SJSA1 (cell line): ENCODE measurements at regions not wholly inside any gene's neighbourhood (a gene's known extent, or its start where the extent isn't known, plus 50 kb on each side); places are given as distances from the start of the nearest gene placed in this dataset.
A peak's percentile ranks its signal among the peaks of the same experiment; 100 is the strongest.

Experiments
- DNase-seq, 2 experiments: peaks; one replicate each; pipeline ENCODE4 v3.0.0-alpha.2; 2015 to 2020; ENCODE audit warnings: low spot score in 2 of 2, low read depth in 1 of 2
- H3K27ac ChIP-seq: fragments of 250-450 bp; sonication (Bioruptor Pico); 2 replicates; pipeline ENCODE4 v1.5.1; 2020; ENCODE audit warnings: mild to moderate bottlenecking, moderate library complexity
- H3K27me3 ChIP-seq: fragments of 250-450 bp; sonication (Bioruptor Pico); replicated peaks from 2 replicates; pipeline ENCODE4 v1.5.1; 2020; ENCODE audit warnings: mild to moderate bottlenecking, moderate library complexity
- H3K36me3 ChIP-seq: fragments of 250-450 bp; sonication (Bioruptor Pico); 2 replicates; pipeline ENCODE4 v1.5.1; 2020; ENCODE audit warnings: mild to moderate bottlenecking
- H3K4me1 ChIP-seq: fragments of 250-450 bp; sonication (Bioruptor Pico); replicated peaks from 2 replicates; pipeline ENCODE4 v1.6.1; 2021; ENCODE audit warnings: mild to moderate bottlenecking
- H3K4me3 ChIP-seq: fragments of 250-450 bp; sonication (Bioruptor Pico); 2 replicates; pipeline ENCODE4 v1.5.1; 2020; ENCODE audit warnings: mild to moderate bottlenecking
- H3K9me3 ChIP-seq: fragments of 250-450 bp; sonication (Bioruptor Pico); replicated peaks from 2 replicates; pipeline ENCODE4 v1.5.1; 2020; ENCODE audit warnings: mild to moderate bottlenecking

- DNase-seq: peak in 1 of 2 experiments; percentile 19
- H3K27me3 ChIP-seq: no peaks in the 10 kb centered on the region; the same call in 1 of the 2 replicates
- H3K27ac ChIP-seq: no peak overlapping the region
- no peaks in the 10 kb centered on the region for H3K9me3 ChIP-seq
- no peak overlapping the region for H3K4me3 ChIP-seq
- H3K36me3 ChIP-seq: no peaks in the 10 kb centered on the region
- no peaks in the 10 kb centered on the region for H3K4me1 ChIP-seq
Measured at GRCh38 chr10:125343118-125343925, 183.0 kb upstream of the CTBP2 start.

- no peak for DNase-seq
- H3K27me3 ChIP-seq: no peaks in the 10 kb centered on the region; the same call in none of the 2 replicates
- no peaks in the 10 kb centered on the region for H3K9me3 ChIP-seq
- H3K4me3 ChIP-seq: no peak overlapping the region
- no peak overlapping the region for H3K27ac ChIP-seq
- no peaks in the 10 kb centered on the region for H3K36me3 ChIP-seq
- no peaks in the 10 kb centered on the region for H3K4me1 ChIP-seq
Measured at GRCh38 chr10:125341611-125342010, 181.2 kb upstream of the CTBP2 start.

- Histone ChIP-seq H3K9me3 (no peaks in the 10 kb centered on the region), H3K27ac (no peak overlapping the region), H3K4me1 (no peaks in the 10 kb centered on the region), H3K27me3 (no peaks in the 10 kb centered on the region; the same call in none of the 2 replicates), H3K36me3 (no peaks in the 10 kb centered on the region), H3K4me3 (no peak overlapping the region)
- DNase-seq: no peak
Measured at GRCh38 chr10:125340903-125341302, 180.5 kb upstream of the CTBP2 start.

GRCh38 chr10:125337510-125337909 is 177.1 kb upstream of the CTBP2 start:
- H3K36me3 ChIP-seq: no peaks in the 10 kb centered on the region
- H3K27ac ChIP-seq: no peak overlapping the region
- no peaks in the 10 kb centered on the region; the same call in none of the 2 replicates for H3K27me3 ChIP-seq
- H3K4me3 ChIP-seq: no peak overlapping the region
- DNase-seq: no peak
- H3K4me1 ChIP-seq: no peaks in the 10 kb centered on the region
- no peaks in the 10 kb centered on the region for H3K9me3 ChIP-seq

- no peaks in the 10 kb centered on the region; the same call in none of the 2 replicates for H3K27me3 ChIP-seq
- no peaks in the 10 kb centered on the region for H3K9me3 ChIP-seq
- no peak overlapping the region for H3K27ac ChIP-seq
- H3K36me3 ChIP-seq: no peaks in the 10 kb centered on the region
- no peaks in the 10 kb centered on the region for H3K4me1 ChIP-seq
- DNase-seq: no peak
- H3K4me3 ChIP-seq: no peak overlapping the region
Measured at GRCh38 chr10:125334545-125334944, 174.2 kb upstream of the CTBP2 start.

GRCh38 chr10:125333769-125334168 is 173.4 kb upstream of the CTBP2 start:
- no peaks in the 10 kb centered on the region for H3K4me1 ChIP-seq
- no peak for DNase-seq
- H3K9me3 ChIP-seq: no peaks in the 10 kb centered on the region
- H3K27ac ChIP-seq: no peak overlapping the region
- no peak overlapping the region for H3K4me3 ChIP-seq
- H3K36me3 ChIP-seq: no peaks in the 10 kb centered on the region
- no peaks in the 10 kb centered on the region; the same call in 1 of the 2 replicates for H3K27me3 ChIP-seq

GRCh38 chr10:125333209-125333591 is 172.8 kb upstream of the CTBP2 start:
- Histone ChIP-seq H3K27me3 (peaks cover 3% of the 10 kb centered on the region; the same call in 1 of the 2 replicates), H3K27ac (no peak overlapping the region), H3K4me1 (no peaks in the 10 kb centered on the region), H3K4me3 (no peak overlapping the region), H3K9me3 (no peaks in the 10 kb centered on the region), H3K36me3 (no peaks in the 10 kb centered on the region)
- no peak for DNase-seq

- DNase-seq: no peak
- no peaks in the 10 kb centered on the region for H3K9me3 ChIP-seq
- H3K27ac ChIP-seq: no peak overlapping the region
- no peaks in the 10 kb centered on the region for H3K4me1 ChIP-seq
- H3K27me3 ChIP-seq: peaks cover 3% of the 10 kb centered on the region; the same call in 1 of the 2 replicates
- no peaks in the 10 kb centered on the region for H3K36me3 ChIP-seq
- no peak overlapping the region for H3K4me3 ChIP-seq
Measured at GRCh38 chr10:125332548-125333208, 172.3 kb upstream of the CTBP2 start.

GRCh38 chr10:125331056-125331455 is 170.7 kb upstream of the CTBP2 start:
- no peak for DNase-seq
- Histone ChIP-seq H3K27me3 (0 out of 2 replicates have a peak, but pooled peaks cover 3% of the 10 kb centered on the region), H3K36me3 (no peaks in the 10 kb centered on the region), H3K4me3 (no peak overlapping the region), H3K9me3 (no peaks in the 10 kb centered on the region), H3K4me1 (no peaks in the 10 kb centered on the region), H3K27ac (no peak overlapping the region)

- Histone ChIP-seq H3K27ac (no peak overlapping the region), H3K9me3 (no peaks in the 10 kb centered on the region)
Measured at GRCh38 chr10:125329056-125329455, 168.7 kb upstream of the CTBP2 start.

GRCh38 chr10:125325326-125325725 is 165.0 kb upstream of the CTBP2 start:
- Histone ChIP-seq H3K9me3 (peaks cover 9% of the 10 kb centered on the region; the same call in 1 of the 2 replicates), H3K36me3 (no peaks in the 10 kb centered on the region), H3K27ac (no peak overlapping the region), H3K4me3 (no peak overlapping the region), H3K27me3 (0 out of 2 replicates have a peak, but pooled peaks cover 3% of the 10 kb centered on the region), H3K4me1 (no peaks in the 10 kb centered on the region)
- no peak for DNase-seq

More at GRCh38 chr10:125329056-125329455, 168.7 kb upstream of the CTBP2 start:
- no peak for DNase-seq
- Histone ChIP-seq H3K27me3 (0 out of 2 replicates have a peak, but pooled peaks cover 3% of the 10 kb centered on the region), H3K4me1 (no peaks in the 10 kb centered on the region), H3K36me3 (no peaks in the 10 kb centered on the region), H3K4me3 (no peak overlapping the region)

GRCh38 chr10:125316436-125316835 is 156.1 kb upstream of the CTBP2 start:
- H3K36me3 ChIP-seq: no peaks in the 10 kb centered on the region
- H3K4me3 ChIP-seq: no peak overlapping the region
- no peak overlapping the region for H3K27ac ChIP-seq
- no peaks in the 10 kb centered on the region for H3K4me1 ChIP-seq
- no peaks in the 10 kb centered on the region for H3K9me3 ChIP-seq
- DNase-seq: no peak
- no peaks in the 10 kb centered on the region for H3K27me3 ChIP-seq

GRCh38 chr10:125300937-125301336 is 140.6 kb upstream of the CTBP2 start:
- Histone ChIP-seq H3K4me1 (no peaks in the 10 kb centered on the region), H3K27me3 (peaks cover 24% of the 10 kb centered on the region), H3K27ac (no peak overlapping the region), H3K36me3 (no peaks in the 10 kb centered on the region), H3K4me3 (no peak overlapping the region), H3K9me3 (peaks cover 3% of the 10 kb centered on the region; the same call in 1 of the 2 replicates)
- no peak for DNase-seq

- Histone ChIP-seq H3K4me3 (no peak overlapping the region), H3K9me3 (peaks cover 3% of the 10 kb centered on the region; the same call in 1 of the 2 replicates), H3K27ac (no peak overlapping the region), H3K27me3 (peaks cover 23% of the 10 kb centered on the region), H3K36me3 (no peaks in the 10 kb centered on the region), H3K4me1 (no peaks in the 10 kb centered on the region)
- DNase-seq: no peak
Measured at GRCh38 chr10:125299461-125299860, 139.1 kb upstream of the CTBP2 start.
